HG03060 (cell line): ENCODE measurements at regions not wholly inside any gene's neighbourhood (a gene's known extent, or its start where the extent isn't known, plus 50 kb on each side); places are given as distances from the start of the nearest gene placed in this dataset.

Experiments used
- ATAC-seq: cut with Tn5 transposase; IDR thresholded peaks from one replicate; pipeline ENCODE4 v1.9.1; 2021; ENCODE audit warnings: low read depth, moderate number of reproducible peaks; ENCODE audit not compliant: unreplicated experiment

DNA sequence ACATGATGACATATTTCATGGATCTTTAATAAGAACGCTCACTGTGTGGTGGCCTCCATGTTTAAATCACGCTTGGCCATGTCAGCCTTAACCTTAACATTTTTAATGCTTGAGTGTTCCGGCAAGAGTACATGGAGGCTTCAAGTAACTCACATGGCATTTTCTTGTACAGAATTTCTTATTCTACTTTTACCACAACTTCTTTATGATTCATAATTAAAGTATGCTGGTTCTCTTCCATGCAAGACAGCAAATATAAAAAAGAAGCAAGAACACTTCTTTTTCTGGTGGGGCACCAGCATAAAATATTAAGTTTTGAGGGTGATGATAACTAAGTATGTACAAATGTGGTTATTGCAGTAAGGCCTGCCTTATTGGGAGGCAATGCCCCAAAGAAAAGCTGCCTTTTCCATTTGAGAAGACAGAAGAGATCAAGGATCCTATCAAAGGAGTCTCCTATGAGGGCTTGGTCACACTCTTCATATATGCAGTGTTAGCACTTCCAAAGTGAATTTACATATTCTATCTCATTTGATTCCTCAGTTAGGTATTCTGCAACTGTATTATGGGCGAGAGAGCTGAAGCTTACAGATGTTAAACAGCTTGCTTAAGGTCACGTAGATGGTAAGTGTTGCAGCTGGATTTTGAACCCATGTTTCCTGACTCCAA, 382.7 kb upstream of the MEF2C start:
- no peak for ATAC-seq

GRCh38 chr5:89263846-89264245, 380.9 kb upstream of the MEF2C start:
- no peak for ATAC-seq

- ATAC-seq = no peak
Measured at GRCh38 chr5:89262030-89262429, 379.0 kb upstream of the MEF2C start.

GRCh38 chr5:89260254-89260653, 377.3 kb upstream of the MEF2C start:
- ATAC-seq = no peak

DNA sequence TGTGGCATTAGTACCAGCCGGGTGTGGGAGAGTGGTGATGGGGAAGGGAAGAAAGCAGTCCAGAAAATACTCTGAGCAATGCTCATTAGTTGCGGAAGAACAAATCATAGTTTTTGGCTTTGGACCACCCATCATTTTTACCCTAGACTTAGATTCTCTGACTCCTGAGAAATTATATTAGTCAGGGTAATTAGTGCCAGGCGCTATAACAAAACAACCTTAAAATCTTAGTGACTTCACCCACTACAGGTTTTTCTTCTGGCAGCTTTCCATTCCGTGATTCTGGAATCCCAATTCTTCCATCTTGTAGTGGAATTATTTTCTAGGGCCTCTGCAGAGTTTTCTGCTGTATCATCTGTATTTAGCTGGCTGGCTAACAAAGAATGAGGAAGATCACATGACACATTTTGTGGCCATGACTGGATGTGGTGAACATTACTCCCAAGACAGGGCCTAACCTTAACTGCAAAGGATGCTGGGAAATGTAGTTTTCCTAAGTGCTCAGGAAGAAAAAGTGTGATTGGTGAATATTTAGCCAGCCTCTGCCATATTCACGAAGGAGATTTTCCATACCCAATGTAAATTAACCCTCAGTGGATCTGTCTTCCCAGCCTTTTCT, 373.0 kb upstream of the MEF2C start:
- no peak for ATAC-seq

GRCh38 chr5:89253666-89254352, 370.8 kb upstream of the MEF2C start:
- ATAC-seq = no peak

DNA sequence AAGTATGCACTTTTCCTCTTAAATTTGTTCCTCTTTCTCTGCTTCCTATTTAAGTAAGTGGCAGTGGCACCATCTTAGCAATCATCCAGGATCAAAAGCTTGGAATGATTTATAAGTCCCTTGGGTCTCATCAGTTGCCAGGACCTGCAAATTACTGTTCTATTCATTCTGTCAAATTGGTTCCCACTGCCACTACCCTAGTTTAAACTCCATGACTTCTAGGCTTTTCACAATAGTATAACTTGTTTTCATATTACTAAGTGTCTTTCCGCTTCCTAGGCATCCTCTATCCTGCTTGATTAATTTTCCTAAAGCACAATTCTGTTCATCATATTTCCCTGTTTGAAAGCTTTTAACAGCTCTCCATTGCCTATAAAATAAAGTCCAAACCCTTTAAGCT, 363.9 kb upstream of the MEF2C start:
- no peak for ATAC-seq

GRCh38 chr5:89246252-89246651, 363.3 kb upstream of the MEF2C start:
- ATAC-seq = no peak

- ATAC-seq = no peak
Measured at GRCh38 chr5:89243611-89244010, 360.6 kb upstream of the MEF2C start.

- ATAC-seq = no peak
Measured at GRCh38 chr5:89241186-89241585, 358.2 kb upstream of the MEF2C start.

GRCh38 chr5:89236900-89237299, 353.9 kb upstream of the MEF2C start:
- ATAC-seq = no peak

- ATAC-seq = no peak
Measured at GRCh38 chr5:89233462-89233861, 350.5 kb upstream of the MEF2C start.

GRCh38 chr5:89232139-89232603, 349.2 kb upstream of the MEF2C start:
- ATAC-seq = peak; percentile 96

DNA sequence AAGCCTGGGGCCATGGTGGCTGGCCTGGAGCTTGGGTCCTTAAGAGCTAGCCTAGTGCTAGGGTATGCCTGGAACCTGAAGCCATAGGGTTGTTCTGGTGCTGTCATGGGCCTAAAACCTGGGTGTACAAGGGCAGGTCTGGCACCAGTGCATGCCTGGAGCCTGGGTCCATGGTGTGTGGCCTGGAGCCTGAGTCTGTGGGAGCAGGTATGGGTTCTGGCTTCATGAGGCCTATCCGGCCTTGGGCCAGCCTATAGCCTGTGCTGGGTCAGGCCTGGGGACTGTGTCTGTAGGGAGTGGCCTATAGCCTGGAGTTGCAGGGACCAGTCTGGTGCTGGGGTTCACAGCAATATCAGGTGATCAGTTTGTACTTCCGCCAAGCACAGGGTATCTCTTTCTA, 347.2 kb upstream of the MEF2C start:
- ATAC-seq = no peak

DNA sequence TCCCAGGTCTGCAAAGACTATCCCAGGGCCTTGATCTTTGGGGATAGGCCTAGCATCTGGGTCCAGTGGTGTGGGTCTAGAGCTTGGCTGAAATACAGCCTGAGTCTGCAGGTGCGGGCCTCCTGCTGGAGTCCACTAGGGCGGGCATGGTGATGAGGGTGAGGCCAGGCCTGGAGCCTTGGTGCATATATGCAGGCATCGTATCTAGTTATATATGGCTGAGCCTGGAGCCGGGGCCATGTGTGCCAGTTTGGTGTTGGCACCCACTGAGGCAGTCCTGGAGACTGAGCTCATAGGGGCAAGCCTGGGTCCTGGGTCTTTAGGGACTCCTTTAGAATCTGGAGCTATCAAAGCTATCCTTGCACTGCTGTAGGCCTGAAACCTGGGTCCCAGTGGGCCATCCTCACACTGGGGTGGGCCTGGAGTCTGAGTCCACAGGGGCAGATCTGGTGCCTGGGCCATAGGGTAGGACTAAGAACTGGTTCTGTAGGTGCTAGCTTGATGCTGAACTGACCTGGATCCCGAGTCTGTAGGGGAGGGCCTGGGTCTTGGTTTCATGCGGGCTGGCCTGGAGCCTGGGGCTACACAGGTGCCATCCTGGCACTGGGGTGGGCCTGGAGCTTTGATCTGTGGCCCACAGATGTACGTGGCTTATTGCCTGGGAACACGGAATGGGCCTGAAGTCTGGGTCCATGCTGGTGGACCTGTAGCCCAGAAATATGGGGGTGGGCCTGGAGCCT, 346.5 kb upstream of the MEF2C start:
- ATAC-seq = no peak

DNA sequence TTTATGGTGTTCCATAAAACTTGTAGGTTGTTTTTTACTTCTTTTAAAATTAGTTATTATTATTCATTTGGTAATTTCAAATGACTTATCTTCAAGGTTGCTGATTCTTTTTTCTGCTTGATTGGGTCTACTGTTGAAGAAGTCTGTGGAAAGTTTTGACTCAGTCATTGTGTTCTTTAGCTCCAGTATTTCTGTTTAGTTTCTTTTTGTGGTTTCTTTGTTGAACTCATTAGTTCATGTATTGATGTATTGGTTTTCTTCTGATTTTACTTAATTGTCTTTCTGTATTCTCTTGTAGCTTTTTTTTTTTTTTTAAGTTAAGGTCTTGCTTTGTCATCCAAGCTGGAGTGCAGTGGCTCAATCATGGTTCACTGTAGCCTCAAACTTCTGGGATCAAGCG, 345.4 kb upstream of the MEF2C start:
- no peak for ATAC-seq

DNA sequence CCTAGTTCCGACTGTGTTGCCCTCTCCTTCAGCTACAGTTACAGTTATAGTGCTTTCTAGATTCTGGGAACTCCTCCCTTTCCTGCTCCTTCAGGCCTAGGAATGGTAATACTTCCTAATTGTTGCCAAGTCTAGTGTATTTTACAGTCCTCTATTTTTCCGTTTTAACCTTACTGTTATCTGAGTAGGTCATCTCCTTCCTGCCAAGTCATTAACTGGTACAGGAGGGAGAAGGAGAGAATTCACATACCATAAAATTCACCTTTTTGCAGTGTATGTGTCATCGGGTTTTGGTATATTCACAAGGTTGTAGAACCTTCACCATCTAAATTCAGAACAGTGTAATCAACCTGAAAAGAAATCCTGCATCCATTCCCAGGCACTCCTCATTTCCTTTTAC, 335.4 kb upstream of the MEF2C start:
- ATAC-seq = no peak

DNA sequence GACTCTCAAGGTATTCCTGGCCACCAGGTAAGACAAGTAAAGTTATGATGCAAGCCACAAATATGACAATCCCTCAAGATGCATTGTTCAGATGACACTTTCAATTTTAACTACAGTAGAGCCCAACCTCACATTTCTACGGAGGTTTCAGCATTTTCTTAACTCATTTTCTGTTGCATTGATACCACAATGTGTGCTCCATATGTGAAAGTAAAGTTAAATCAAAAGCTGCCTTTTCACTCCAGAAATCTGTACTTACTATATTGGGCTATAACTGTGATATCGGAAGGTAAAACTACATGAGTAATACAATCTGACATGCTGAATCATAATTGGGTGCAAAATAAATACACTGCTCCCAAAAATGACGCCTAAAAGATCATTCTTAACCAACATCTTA, 333.6 kb upstream of the MEF2C start:
- ATAC-seq = no peak

DNA sequence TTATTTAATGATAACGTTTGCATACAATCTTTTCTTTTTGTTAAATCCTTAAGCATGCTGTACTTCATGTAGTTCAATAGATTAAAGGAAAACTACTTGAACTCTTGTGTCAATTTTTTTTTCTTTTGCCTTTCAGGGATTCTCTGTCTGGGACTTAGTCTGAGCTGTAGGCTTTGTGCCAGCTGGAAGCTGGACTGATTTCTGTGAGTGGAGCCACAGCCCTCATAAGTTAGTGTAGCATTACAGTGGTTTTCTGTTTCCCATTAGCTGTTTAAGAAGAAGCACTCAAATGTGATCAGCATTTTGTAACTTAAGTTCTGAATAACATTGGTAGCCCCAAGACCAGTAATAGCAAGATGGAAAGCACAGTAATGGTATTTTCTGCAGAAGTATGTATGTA, 330.6 kb upstream of the MEF2C start:
- ATAC-seq = no peak

GRCh38 chr5:89211836-89212235, 328.9 kb upstream of the MEF2C start:
- ATAC-seq = no peak

DNA sequence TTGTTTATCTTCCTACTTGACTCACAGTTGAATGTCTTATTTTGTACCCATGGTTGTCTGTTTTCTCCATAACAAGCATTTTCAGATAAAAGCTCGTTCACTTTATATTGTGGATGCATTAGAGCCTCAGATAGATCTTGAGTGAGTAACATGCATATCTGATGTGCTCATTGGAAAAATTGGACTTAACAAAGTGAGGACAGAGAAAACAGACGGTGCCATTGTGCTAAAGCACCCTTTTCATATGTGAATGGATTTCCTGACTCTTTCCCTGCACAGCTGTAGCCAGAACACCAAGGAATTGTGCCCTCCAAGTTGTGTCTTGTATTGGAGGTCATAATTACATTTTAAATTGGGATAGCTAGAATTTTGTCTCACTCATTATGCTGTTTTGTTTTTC, 325.8 kb upstream of the MEF2C start:
- ATAC-seq = no peak
